Fibroblast of lung (primary cell): ENCODE measurements at regions not wholly inside any gene's neighbourhood (a gene's known extent, or its start where the extent isn't known, plus 50 kb on each side); places are given as distances from the start of the nearest gene placed in this dataset.
"Not testable (repeated sequence)": the region's sequence is repeated elsewhere in the genome, so short reads cannot be mapped to it uniquely, and the experiment has no call there.

Source experiments
- CTCF ChIP-seq, 2 donors: IDR thresholded peaks in 1 of 2; conservative IDR thresholded peaks in 1 of 2; 1 replicate in 1 of 2; 2 replicates in 1 of 2; pipeline ENCODE4 v1.5.1; 2011 to 2012; ENCODE audit warnings: low read length in 2 of 2, control low read depth in 1 of 2, inconsistent platforms in 1 of 2, low read depth in 1 of 2, mild to moderate bottlenecking in 1 of 2
- EZH2 ChIP-seq: IDR thresholded peaks from 2 replicates; pipeline ENCODE4 v1.5.1; 2012; ENCODE audit warnings: low read length, control low read depth, mild to moderate bottlenecking; ENCODE audit errors: missing control alignments

GRCh38 chr4:9506672-9507071 is 62.5 kb downstream of the DEFB131A start:
- not testable (repeated sequence) for TF ChIP-seq CTCF (conservative IDR thresholded peaks at IDR 0.05 in 1 of 2, IDR thresholded peaks at IDR 0.05 in 1 of 2; ENCODE audit: low read depth in 1 of 2, low read length in 2 of 2); EZH2
